ENCODE measurements at regions not wholly inside any gene's neighbourhood (a gene's known extent, or its start where the extent isn't known, plus 50 kb on each side); places are given as distances from the start of the nearest gene placed in this dataset.

DNA sequence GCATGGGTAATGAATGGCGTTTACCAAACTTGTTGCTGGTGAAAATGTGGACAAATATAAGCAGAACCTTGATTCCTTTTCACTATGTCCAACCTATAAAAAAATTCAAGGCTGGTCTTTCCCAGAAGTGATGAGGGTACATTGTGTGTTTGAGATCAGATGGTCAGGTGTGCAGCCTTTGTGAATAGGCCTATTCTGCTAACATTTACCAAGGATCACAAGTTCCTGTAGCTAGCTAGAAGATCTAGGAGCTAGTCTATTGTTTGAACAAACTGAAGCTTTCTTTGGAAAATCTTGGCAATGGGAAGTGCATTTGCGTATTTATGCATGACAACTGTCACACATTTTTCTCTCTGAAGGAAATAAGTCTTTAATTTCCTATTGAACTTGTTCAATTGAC, 489.6 kb downstream of the KLF5 start:
- TF ChIP-seq CTCF (conservative IDR thresholded peaks at IDR 0.05 in 1 of 2, IDR thresholded peaks at IDR 0.05 in 1 of 2; ENCODE audit: extremely low read depth in 1 of 2, insufficient read depth in 1 of 2, low read depth in 1 of 2, low read length in 2 of 2) (no peak), EZH2 (IDR thresholded peaks at IDR 0.05; ENCODE audit: borderline replicate concordance, low read length) (no peak)

Data from mammary epithelial cell (primary cell).